ENCODE measurements at regions not wholly inside any gene's neighbourhood (a gene's known extent, or its start where the extent isn't known, plus 50 kb on each side); places are given as distances from the start of the nearest gene placed in this dataset.

DNA sequence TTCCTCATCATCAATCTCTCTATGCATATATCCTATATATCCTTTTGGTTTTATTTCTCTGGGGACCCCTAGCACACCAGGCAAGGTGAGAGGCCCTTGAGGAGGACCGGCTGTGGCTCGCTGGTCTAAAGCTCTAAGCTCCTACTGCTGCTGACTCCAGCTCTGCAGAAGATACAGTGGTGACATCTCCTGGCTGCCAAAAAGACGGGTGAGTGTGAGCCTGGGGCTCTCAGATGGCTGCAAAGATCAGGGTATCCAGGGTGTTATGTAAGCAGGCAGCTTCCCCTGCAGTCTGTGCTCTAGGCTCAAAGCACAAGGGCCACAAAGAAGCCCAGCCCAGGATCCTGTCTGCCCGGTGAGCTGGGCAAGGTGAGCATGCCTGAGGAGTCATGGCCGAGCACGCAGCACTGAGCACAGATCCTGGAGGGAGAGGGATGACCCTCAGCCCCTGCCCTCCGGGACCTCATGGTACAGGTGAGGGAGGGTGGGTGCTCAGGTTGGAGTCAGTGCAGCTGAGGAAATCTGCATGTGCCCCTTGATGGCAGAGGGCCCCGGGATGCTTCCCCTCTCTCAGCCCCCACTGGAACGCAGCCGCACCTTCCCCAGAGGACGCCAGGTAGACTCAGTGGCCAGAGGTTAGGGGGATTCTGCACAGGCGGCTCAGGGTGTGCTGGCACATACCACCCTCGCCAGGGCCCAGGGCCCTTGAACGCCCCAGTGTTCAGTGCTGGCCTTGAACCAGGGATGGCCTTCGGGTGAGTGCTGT lies 95.4 kb upstream of the INSIG1 start:
- no peak for DNase-seq (ENCODE audit: low spot score)

DNA sequence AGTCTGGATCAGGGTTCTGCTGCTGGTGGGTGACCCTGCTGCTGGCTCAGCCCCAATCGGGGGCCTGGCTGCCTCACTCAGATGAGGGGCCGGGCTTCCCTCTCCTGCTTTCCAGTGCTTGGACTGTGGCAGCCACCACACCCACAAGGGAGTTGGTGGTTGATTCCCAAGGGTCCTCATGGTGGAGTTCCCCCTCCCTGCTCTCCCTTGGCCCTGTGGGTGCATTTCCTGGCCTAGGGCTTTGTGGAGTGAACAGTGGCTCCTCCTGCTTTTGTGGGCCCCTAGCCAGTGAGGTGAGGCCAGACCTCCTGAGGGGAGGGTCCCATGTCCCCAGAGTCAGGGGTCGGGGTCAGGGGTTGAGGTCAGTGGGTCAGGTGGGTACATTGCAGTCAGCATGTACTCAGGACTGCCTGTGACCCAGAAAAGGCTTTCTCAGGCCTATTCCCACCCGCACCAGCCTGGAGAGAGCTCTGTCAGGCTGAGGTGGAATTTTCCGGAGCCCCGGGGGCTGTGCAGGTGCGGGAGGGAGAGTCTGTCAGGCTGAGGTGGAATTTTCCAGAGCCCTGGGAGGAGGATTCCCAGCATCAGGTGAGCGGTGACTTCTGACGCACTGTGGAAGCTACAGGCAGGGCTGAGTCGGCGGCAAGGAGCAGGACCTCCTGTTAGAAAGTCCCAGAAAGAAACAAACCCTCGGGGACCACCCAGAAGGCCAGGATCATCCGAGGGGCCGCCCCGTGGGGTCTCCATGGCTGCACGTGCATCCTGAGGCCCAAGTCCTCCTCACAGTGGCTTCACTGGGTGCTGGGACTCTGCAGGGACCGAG lies 94.4 kb upstream of the INSIG1 start:
- no peak for DNase-seq (ENCODE audit: low spot score)

DNA sequence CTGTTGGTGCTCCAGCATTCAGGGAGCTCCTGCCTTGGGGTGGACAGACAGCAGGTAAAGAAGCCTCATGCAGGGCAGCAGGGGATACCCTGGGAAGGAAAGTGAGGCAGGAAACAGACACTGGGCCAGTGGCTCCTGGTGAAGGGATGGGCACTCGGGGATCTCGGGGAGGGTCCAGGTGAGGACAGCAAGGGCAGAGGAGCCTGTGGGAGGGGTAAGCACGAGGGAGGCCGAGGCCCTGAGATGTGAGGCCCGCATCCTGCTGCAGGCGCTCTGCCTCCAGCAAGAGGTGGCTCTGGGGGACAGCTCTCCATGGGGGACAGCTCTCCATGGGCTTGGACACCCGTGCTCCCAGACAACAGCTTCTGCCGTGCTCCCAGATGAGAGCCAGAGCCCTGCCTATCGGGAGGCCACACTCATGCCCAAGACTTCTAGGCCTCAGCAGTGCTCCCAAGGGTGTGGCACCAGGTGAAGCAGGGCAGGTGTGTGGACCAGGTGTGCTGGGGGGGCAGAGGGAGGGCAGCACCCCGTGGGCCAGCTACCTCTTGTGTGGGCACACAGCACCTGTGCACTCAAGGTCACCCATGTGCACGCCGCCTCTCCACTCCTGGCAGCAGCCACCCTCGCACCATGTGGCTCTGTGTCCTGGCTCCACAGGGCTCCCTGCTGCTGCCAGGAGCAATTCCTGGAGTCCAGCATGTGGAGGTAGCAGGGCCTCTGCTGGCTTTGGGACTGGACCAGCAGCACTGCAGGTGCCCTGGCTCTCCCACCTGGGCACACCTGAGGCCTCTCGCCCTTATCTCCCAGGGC lies 93.6 kb upstream of the INSIG1 start:
- no peak for DNase-seq (ENCODE audit: low spot score)

DNA sequence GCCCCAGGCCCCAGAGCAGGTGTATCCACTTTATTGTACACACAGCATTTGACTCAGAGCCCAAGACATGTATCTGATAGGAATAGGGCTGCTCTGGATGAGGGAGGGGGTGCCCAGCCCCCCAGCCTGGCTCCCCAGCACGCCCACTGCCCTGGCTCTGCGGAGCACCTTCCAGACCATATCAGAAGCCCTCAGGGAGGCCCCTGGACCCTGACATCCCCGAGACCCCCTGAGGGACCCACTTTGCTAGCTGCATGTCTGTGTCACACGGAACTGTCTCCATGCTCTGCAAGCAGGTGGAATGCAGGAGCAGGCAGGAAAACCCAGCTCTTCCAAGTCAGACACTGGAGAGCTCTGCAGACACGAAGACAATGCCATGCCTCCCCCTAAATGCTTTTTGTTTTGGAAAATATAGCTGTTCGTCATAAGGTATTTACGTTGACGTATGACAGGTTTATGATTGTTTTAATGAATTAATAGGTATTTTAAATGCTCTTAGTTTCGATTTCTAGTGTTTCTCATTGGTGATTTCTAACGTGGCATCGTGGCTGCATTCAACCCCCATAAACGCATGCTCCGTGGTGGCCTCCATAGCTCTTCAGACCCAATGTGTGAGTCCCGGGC lies 92.8 kb upstream of the INSIG1 start:
- DNase-seq (ENCODE audit: low spot score): no peak

DNA sequence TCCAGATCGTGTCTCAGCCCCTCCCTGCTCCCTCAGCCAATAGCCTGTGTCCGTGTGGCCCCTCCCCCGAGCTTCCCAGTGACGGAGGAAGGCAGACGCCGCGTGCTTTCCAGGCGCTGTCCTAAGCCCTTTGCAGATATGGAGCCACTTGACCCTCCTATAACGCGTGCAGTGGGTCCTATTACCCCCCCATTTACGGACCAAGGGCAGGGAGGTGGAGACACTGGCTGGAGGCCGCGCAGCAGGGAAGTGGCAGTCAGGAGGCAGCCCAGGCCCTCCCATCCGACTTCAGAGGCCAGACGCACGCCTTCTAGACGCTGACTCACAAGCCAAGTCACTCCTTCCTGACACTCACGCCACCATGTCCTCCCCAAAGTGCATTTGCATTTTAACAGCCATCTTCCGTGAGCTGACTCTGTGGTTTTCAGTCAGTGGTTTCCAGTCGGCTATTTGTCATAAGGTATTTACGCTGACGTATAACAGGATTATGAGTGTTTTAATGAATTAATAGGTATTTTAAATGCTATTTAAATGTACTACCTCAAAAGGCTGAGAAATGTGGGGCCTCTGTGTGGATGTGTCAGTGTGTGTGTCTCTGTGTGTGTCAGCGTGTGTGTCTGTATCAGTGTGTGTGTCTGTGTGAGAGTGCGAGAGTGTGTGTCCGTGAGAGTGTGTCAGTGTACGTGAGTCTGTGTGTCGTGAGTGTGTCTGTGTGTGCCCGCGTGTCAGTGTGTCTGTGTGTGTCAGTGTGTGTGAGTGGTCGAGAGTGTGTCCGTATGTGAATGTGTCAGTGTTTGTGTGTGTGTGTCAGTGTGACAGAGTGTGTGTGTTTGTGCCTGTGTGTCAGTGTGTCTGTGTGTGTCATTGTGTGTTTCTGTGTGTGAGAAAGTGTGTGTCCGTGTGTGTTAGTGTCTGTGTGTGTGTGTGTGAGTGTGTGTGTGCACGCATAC lies 92.0 kb upstream of the INSIG1 start:
- DNase-seq (ENCODE audit: low spot score): peak; percentile 87

DNA sequence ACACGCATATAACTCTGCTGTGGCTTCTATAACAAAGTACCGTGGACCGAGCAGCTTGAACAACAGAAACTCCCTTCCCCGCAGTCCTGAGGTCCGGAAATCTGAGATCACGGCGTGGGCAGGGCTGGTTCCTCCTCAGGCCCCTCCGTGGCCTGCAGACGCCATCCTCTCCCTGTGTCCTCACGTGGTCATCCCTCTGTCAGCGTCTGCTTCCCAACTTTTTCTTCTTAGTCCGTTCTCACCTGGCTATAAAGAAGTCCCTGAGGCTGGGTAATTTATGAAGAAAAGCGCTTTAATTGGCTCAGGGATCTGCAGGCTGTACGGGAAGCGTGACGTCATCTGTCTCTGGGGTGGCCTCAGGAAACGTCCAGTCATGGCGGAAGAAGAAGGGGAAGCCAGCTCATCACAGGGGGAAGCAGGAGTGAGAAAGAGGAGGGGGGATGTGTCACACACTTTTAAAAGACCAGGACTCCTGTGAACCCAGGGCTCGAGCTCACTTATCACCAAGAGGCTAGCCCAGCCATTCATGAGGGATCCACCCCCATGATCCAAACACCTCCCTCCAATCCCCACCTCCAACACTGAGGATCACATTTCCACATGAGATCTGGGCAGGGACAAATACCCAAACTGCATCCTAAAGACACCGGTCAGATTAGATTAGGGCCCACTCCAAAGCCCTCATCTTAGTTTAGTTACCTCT lies 91.2 kb upstream of the INSIG1 start:
- peak; percentile 79 for DNase-seq (ENCODE audit: low spot score)

DNA sequence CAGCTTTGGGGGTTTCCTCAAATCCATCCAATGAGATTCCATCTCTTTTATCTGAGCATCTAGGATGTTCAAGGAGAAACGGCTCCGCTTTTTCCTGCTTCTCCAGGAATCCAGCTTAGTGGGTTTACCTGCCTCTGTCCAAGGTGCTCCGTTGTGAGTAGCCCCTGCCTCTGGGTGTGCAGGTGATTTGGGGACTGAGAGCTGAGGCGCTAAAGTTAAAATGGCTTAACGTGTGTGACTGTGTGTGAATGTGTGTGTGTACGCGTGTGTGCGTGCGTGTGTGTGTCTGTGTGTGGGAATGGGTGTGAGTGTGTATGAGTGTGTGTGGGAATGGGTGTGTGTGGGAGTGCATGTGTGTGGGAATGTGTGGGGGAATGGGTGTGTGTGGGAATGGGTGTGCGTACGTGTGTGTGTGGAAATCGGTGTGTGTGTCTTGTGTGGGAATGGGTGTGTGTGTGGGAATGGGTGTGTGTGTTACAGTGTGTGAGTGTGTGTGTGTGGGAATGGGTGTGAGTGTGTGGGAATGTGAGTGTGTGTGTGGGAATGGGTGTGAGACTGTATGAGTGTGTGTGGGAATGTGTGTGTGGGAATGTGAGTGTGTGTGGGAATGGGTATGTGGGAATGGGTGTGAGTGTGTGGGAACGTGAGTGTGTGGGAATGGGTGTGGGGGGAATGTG lies 90.2 kb upstream of the INSIG1 start:
- no peak for DNase-seq (ENCODE audit: low spot score)

DNA sequence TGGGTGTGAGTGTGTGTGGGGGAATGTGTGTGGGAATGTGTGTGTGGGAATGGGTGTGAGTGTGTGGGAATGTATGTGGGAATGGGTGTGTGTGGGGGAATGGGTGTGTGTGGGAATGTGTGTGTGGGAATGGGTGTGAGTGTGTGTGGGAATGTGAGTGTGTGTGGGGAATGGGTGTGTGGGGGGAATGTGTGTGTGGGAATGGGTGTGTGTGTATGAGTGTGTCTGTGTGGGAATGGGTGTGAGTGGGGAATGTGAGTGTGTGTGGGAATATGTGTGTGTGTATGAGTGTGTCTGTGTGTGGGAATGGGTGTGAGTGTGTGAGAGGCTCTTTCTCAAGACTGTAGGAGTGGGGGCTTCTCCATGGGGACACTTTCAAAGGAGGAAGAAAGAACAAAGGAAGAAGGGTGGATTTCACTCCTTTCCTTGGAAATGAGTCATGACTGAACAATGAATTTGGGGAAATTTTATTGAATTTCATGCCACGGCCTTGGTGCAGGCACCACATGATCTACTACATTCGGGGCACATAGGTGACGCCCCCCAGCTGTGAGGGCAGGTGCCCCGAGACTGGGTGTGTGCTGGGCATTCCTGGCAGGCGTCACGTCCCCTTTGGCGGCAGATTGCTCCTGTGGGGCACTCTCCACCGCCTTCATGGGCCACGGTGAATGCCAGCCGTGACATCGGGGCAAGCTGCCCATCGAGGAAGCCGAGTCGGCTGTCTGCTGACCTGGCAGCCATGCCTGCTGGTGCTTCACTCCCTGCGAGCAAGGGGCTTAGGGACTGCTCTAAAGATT lies 88.8 kb upstream of the INSIG1 start:
- no peak for DNase-seq (ENCODE audit: low spot score)

DNA sequence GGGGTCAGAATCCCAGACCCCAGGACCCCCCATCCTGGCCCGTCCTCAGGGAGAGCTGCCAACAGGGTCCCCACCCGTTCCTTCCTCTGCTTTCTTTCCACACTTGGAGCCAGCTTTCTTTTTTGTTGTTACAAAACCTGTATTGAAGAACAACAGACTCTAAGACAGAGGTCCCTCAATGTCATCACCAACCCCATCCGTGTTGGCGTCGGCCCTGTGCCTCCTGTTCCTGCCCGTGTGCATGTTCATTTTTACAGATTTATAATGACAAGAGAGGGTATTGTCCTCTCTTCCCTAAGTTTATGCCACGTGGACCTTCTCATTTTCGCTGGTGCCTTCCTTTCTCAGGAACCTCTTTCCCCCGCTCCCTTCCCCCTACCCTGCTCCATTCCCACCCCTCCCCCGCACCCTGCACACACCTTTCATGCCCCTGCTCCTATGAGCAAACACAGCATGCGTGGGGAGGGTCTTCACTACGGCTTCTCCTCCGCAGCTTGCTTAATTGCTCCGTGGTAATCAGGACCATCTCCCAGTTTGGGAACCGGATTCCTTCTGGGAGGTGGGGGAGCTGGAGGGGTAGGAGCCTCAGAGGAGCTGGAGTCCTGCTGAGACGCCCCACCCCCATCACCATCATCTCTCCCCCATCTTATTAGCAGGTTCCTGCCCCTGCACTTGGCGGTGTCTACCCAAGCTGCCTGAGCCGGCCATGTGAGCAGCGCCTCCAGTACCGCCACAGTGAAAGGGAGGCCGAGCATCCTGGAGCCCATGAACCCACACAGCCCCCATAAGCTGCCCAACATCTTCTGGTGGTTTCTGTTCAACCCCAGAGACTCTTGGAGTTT lies 88.0 kb upstream of the INSIG1 start:
- no peak for DNase-seq (ENCODE audit: low spot score)

DNA sequence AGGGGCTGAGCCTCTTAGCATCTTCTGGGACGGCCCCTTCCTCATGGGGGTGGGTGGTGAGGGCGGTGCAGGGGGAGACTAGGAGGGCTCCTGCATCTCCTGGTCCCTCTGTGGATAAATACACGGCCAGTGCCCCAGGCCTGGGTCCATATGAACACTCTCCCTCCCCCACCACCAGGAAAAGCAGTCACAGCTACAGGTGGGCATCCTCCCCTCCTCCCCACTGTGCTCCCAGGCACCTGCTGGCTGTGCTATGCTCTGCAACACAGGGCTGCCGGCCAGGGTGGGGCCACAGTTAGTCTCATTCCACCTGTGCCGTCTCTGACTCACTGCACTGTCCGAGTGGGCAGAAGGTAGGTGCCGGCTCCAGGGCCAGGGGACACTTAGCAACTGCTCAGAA lies 87.3 kb upstream of the INSIG1 start:
- no peak for DNase-seq (ENCODE audit: low spot score)

DNA sequence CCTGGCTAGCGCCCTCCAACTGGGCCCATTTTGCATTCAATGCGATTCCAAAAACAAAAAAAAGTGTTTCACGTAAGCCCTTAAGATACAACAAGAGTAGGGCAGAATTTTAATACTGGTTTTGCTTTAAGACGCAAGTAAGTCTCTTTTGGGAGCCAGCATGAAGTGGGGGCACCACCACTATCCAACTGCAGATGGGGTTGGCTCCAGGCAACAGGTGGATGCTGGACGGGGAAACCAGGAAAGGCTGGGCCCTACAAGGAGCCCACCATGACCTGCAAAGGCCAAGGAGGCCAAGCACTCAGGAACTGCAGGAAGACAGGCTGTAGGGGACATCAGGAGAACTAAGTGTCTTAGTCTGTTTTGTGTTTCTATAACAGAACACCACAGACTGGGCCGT lies 86.5 kb upstream of the INSIG1 start:
- DNase-seq (ENCODE audit: low spot score): no peak

DNA sequence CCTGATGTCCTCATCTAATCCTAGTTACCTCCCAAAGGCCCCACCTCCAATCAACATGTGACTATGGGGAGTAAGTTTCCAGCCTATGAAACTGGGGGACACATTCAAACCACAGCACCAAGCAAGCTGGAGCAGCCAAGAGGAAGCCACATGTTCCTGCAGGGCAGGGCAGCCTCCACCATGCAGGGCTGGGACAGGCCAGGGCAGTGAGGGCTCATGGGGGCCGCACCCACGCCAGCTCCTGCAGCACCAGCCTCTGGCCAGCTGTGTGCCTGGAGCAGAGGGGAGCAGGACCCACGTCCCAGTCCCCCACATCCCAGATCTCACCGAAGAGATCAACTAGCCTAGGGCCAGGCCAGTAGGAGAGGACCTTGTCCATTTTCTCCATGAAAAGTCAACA lies 85.9 kb upstream of the INSIG1 start:
- DNase-seq (ENCODE audit: low spot score): no peak

DNA sequence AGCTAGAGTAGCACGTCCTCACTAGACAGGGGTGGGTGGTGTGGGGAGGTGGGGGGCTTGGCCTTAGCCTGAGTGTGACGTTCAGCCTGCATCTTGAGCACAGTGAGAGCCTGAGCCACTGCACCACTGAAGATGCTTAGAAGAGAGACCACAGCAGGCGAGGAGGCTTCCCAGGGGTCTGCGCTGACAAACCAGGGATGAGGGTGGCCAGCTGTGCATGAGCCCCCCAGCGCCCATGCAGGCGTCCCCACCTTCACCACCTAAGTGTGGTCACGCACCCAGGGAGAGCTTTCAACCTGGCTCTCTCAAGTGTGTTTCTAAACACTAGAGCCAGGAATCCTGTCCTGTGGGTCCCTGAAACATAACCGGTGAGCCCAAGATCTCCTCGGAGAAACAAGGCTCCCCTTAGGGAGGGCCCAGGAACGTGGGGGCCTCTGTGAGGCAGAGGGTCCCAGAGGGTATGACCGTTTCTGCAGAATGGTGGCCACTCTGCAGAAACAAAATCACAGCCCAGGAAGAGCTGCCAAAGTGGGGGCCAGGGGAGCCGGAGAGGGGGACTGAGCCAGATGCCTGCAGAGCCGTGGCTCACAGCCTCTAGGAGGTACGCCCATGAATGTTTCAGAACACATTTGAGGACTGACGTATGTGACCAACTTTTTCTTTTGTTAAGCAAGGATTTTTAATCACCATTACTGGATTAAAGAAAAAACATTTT lies 85.2 kb upstream of the INSIG1 start:
- DNase-seq (ENCODE audit: low spot score): no peak

DNA sequence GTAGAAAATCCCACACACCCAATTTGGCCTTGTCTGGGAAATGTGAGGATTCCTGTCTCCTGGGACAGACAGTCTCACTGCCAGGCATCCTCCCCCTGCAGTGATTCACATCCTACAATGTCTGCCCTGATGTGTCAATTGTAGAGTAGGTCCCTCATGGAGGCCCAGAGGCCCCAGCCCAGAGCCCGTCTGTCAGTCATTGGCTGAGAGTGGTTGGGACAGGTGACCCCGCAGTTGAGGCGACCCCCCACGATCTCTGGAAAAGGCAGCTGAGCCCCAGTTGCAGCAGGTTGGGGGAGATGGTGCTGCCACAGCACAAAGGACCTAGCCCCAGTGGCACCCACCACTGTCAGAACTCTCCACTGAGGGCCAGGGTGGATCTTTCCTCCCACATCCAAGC lies 84.3 kb upstream of the INSIG1 start:
- no peak for DNase-seq (ENCODE audit: low spot score)

DNA sequence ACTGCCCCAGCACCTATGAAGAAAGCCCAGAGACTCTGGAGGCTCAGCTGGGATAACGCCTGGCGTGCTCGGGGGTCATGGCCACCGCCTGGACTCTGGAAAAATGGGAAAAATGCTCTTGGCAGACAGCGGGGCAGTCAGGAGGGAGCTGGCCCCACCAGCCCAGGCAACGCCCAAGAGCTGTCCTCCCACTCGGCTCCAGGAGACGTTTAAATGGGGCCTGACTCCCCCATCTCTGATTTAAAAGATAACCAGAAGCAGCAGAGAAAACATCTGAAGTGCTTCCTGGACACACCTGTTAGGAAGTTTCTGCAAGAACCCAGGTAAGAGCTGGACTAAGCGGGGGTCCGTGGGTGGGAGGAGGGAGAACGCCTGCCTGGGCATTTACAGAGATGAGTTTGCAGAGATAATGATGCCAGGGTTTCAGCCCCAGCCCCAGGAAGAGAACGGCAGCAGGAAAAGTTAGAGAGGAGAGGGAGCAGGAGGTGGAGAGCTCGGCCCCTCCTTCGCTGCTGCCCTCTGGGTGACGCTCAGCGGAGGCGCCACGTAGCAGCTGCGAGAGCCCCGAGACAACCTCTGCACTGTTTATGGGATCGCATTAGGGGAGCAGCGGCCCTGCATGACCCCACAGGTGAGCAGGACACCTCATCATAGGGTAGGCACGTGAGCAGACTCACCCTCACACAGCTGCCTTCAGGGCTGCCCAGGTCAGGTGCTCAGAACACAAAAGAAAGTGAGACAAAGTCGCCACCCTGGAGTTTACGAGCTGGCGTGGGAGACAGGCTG lies 83.5 kb upstream of the INSIG1 start:
- no peak for DNase-seq (ENCODE audit: low spot score)

DNA sequence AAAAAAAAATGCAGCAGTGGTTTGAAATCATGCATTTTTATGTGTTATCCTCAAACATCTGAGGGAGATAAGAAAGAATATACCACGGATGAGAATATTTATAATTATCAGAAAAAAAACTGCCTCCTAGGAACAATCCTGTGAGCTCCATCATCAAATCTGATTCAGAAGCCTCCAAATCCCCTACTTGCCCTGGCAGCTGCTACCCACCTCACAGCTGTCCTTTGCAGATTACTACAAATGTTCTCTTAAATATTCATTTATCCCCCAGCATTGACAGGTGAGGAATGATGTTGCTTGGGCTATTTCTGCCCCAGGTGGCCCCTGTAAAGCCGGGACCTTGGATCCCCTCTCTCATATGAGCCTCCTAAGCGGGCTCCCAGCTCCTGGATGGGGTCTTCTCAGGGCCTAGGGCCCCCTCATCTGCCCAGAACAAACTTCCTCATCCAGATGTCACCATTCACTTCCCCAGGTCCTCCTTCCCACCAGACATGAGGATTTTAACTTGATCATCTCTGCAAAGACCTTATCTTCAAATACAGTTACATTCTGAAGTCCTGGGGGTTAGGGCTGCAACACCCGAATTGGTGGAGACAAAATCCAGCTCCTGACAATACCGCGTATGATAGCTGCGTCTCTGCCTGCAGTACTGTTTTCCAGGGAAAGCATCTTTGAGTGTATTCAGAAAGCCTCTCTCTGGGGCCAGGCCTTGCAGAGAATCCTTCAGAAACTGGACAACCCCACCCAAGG lies 81.9 kb upstream of the INSIG1 start:
- DNase-seq (ENCODE audit: low spot score): no peak

Data from hematopoietic multipotent progenitor cell treated with erythropoietin and hydrocortisone succinate and interleukin-3 and kit ligand, for 15 days (in vitro differentiated cells).